Stimulated activated CD4-positive, alpha-beta T cell treated with anti-CD3 and anti-CD28 coated beads, TNF-alpha, amount 100 ng/mL, for 24 hours (primary cell): ENCODE measurements at regions not wholly inside any gene's neighbourhood (a gene's known extent, or its start where the extent isn't known, plus 50 kb on each side); places are given as distances from the start of the nearest gene placed in this dataset.
"Not testable (repeated sequence)": the region's sequence is repeated elsewhere in the genome, so short reads cannot be mapped to it uniquely, and the experiment has no call there.

Source experiments
- DNase-seq, 3 experiments: peaks; one replicate each; pipeline ENCODE4 v3.0.0-alpha.2; 2020; ENCODE audit warnings: low read depth in 3 of 3

- DNase-seq: no peak
Observed at GRCh38 chr3:30520699-30521098, 85.7 kb upstream of the TGFBR2 start.

GRCh38 chr3:30521156-30521715 lies 85.2 kb upstream of the TGFBR2 start:
- DNase-seq: no peak

- DNase-seq: no peak
Observed at GRCh38 chr3:30522476-30522875, 83.9 kb upstream of the TGFBR2 start.

- DNase-seq: no peak
Observed at GRCh38 chr3:30523366-30523765, 83.0 kb upstream of the TGFBR2 start.

GRCh38 chr3:30524357-30525040 lies 81.9 kb upstream of the TGFBR2 start:
- no peak for DNase-seq

GRCh38 chr3:30526031-30526430 lies 80.4 kb upstream of the TGFBR2 start:
- no peak for DNase-seq

GRCh38 chr3:30527186-30527585 lies 79.2 kb upstream of the TGFBR2 start:
- no peak for DNase-seq

- no peak for DNase-seq
Observed at GRCh38 chr3:30527720-30528119, 78.7 kb upstream of the TGFBR2 start.

- no peak for DNase-seq
Observed at GRCh38 chr3:30530084-30530483, 76.3 kb upstream of the TGFBR2 start.

GRCh38 chr3:30531017-30531570 lies 75.3 kb upstream of the TGFBR2 start:
- DNase-seq: no peak

GRCh38 chr3:30535525-30535924 lies 70.9 kb upstream of the TGFBR2 start:
- no peak for DNase-seq

- DNase-seq: no peak
Observed at GRCh38 chr3:30538791-30539190, 67.6 kb upstream of the TGFBR2 start.

GRCh38 chr3:30539206-30539605 lies 67.2 kb upstream of the TGFBR2 start:
- DNase-seq: no peak

GRCh38 chr3:30539772-30540171 lies 66.6 kb upstream of the TGFBR2 start:
- DNase-seq: no peak

- DNase-seq: not testable (repeated sequence)
Observed at GRCh38 chr3:30541156-30541555, 65.2 kb upstream of the TGFBR2 start.

- DNase-seq: no peak
Observed at GRCh38 chr3:30542897-30543296, 63.5 kb upstream of the TGFBR2 start.

- DNase-seq: no peak
Observed at GRCh38 chr3:30544812-30545211, 61.6 kb upstream of the TGFBR2 start.

- DNase-seq: no peak
Observed at GRCh38 chr3:30546934-30547333, 59.5 kb upstream of the TGFBR2 start.

GRCh38 chr3:30547716-30548115 lies 58.7 kb upstream of the TGFBR2 start:
- no peak for DNase-seq

GRCh38 chr3:30548600-30548999 lies 57.8 kb upstream of the TGFBR2 start:
- DNase-seq: peak in 1 of 3 experiments; percentile 18

- DNase-seq: no peak
Observed at GRCh38 chr3:30549600-30549999, 56.8 kb upstream of the TGFBR2 start.

- DNase-seq: no peak
Observed at GRCh38 chr3:30550246-30550645, 56.2 kb upstream of the TGFBR2 start.

- no peak for DNase-seq
Observed at GRCh38 chr3:30551266-30551665, 55.1 kb upstream of the TGFBR2 start.

GRCh38 chr3:30551927-30552326 lies 54.5 kb upstream of the TGFBR2 start:
- no peak for DNase-seq
